ENCODE measurements at regions not wholly inside any gene's neighbourhood (a gene's known extent, or its start where the extent isn't known, plus 50 kb on each side); places are given as distances from the start of the nearest gene placed in this dataset.

DNA sequence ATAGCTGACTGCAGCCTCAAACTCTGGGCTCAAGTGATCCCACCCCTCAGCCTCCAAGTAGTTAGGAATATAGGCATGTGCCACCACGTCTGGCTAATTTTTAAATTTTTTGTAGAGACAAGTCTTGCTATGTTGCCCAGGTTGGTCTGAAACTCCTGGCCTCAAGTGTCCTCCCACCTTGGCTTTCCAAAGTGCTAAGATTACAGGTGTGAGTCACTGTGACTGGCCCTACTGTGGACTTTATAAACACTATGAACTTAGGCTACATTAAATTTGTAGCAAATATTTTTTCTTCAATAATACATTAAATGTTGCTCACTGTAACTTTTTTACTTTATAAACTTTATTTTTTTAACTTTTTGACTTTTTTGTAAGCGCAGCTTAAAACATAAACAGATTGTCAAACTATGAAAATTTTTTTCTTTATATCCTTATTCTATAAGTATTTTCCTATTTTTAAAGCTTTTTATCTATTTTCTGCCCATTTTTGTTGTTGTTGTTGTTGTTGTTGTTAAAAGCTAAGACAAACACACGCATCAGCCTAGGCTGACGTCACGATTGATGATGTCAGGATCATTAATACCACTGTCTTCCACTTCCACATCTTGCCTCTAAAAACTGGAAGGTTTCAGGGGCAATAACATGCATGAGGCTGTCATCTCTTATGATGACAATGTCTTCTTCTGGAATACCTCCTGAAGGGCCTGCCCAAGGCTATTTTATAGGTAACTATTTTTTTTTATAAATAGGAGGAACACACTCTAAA lies 204.2 kb downstream of the KLF5 start:
- CTCF ChIA-PET, result no interaction called here
- no peaks in the 10 kb centered on the region for H3K36me3 ChIP-seq (ENCODE audit: control insufficient read depth, insufficient read depth, low read length)
- no peaks in the 10 kb centered on the region for H3K27me3 ChIP-seq (ENCODE audit: control insufficient read depth, insufficient read depth, low read length)
- intact Hi-C loops (cut with micrococcal nuclease; ENCODE audit: unreplicated experiment), result no loop called here
- no peaks in the 10 kb centered on the region for H3K4me1 ChIP-seq (ENCODE audit: control insufficient read depth, insufficient read depth, low read length)
- no peak overlapping the region for H3K27ac ChIP-seq (ENCODE audit: low read length)
- BruUV-seq (replicated peaks), result no TSS peak
- no peaks in the 10 kb centered on the region for H3K9me3 ChIP-seq (ENCODE audit: control insufficient read depth, insufficient read depth, low read depth, low read length)
- POLR2A ChIA-PET, result no interaction called here
- H3K4me3 ChIP-seq (ENCODE audit: low read depth in 2 of 2, low read length in 2 of 2), result no peak overlapping the region
- in situ Hi-C loops (cut with HindIII; ENCODE audit: low pct_unique_long_range_greater_than_20kb, low sequenced_read_pairs), result no loop called here
- no peak for DNase-seq (ENCODE audit: low read depth, low spot score)
- TF ChIP-seq, protein P1, sequence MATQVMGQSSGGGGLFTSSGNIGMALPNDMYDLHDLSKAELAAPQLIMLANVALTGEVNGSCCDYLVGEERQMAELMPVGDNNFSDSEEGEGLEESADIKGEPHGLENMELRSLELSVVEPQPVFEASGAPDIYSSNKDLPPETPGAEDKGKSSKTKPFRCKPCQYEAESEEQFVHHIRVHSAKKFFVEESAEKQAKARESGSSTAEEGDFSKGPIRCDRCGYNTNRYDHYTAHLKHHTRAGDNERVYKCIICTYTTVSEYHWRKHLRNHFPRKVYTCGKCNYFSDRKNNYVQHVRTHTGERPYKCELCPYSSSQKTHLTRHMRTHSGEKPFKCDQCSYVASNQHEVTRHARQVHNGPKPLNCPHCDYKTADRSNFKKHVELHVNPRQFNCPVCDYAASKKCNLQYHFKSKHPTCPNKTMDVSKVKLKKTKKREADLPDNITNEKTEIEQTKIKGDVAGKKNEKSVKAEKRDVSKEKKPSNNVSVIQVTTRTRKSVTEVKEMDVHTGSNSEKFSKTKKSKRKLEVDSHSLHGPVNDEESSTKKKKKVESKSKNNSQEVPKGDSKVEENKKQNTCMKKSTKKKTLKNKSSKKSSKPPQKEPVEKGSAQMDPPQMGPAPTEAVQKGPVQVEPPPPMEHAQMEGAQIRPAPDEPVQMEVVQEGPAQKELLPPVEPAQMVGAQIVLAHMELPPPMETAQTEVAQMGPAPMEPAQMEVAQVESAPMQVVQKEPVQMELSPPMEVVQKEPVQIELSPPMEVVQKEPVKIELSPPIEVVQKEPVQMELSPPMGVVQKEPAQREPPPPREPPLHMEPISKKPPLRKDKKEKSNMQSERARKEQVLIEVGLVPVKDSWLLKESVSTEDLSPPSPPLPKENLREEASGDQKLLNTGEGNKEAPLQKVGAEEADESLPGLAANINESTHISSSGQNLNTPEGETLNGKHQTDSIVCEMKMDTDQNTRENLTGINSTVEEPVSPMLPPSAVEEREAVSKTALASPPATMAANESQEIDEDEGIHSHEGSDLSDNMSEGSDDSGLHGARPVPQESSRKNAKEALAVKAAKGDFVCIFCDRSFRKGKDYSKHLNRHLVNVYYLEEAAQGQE (IDR thresholded peaks at IDR 0.05; ENCODE audit: insufficient read depth in 1 of 2, low read depth in 2 of 2, low read length in 1 of 2), result no peak
- no peak for TF ChIP-seq POLR2AphosphoS5 (IDR thresholded peaks at IDR 0.05; ENCODE audit: low read depth, low read length)
- no peak for TF ChIP-seq SIN3A (IDR thresholded peaks at IDR 0.05; ENCODE audit: borderline replicate concordance, insufficient read depth, low read depth, low read length)
- no peak for TF ChIP-seq TCF7L2 (IDR thresholded peaks at IDR 0.05; ENCODE audit: low read depth, low read length)
- TF ChIP-seq, protein P2, sequence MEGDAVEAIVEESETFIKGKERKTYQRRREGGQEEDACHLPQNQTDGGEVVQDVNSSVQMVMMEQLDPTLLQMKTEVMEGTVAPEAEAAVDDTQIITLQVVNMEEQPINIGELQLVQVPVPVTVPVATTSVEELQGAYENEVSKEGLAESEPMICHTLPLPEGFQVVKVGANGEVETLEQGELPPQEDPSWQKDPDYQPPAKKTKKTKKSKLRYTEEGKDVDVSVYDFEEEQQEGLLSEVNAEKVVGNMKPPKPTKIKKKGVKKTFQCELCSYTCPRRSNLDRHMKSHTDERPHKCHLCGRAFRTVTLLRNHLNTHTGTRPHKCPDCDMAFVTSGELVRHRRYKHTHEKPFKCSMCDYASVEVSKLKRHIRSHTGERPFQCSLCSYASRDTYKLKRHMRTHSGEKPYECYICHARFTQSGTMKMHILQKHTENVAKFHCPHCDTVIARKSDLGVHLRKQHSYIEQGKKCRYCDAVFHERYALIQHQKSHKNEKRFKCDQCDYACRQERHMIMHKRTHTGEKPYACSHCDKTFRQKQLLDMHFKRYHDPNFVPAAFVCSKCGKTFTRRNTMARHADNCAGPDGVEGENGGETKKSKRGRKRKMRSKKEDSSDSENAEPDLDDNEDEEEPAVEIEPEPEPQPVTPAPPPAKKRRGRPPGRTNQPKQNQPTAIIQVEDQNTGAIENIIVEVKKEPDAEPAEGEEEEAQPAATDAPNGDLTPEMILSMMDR (IDR thresholded peaks at IDR 0.05), result no peak
- no peak for ATAC-seq

DNA sequence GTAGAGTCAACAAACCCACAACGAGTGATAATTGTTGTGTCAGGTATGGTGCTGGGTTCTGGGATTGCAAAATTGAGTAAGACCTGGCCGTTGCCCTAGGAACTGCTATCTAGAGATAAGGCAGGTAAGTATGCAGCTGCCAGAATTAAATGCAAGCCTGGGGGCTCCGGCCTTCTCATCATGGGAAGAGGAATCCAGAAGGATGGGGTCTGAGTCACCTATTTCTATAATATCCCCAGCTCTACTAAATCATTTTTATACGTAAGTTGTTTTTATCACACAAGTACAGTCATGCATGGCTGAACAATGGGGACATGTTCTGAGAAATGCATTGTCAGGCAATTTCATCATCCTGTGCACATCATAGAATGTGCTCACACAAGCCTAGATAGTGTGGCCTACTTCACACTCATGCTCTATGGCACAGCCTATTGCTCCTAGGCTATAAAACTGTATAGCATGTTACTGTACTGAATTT lies 203.0 kb downstream of the KLF5 start:
- intact Hi-C loops (cut with micrococcal nuclease; ENCODE audit: unreplicated experiment) (no loop called here), in situ Hi-C loops (cut with HindIII; ENCODE audit: low pct_unique_long_range_greater_than_20kb, low sequenced_read_pairs) (no loop called here)
- ChIA-PET POLR2A (no interaction called here), CTCF (no interaction called here)
- no peak overlapping the region for H3K4me3 ChIP-seq (ENCODE audit: low read depth in 2 of 2, low read length in 2 of 2)
- DNase-seq (ENCODE audit: low read depth, low spot score) (no peak), ATAC-seq (no peak)
- H3K4me1 ChIP-seq (ENCODE audit: control insufficient read depth, insufficient read depth, low read length), result no peaks in the 10 kb centered on the region
- BruUV-seq (replicated peaks), result no TSS peak
- H3K9me3 ChIP-seq (ENCODE audit: control insufficient read depth, insufficient read depth, low read depth, low read length), result no peaks in the 10 kb centered on the region
- no peaks in the 10 kb centered on the region for H3K27me3 ChIP-seq (ENCODE audit: control insufficient read depth, insufficient read depth, low read length)
- H3K27ac ChIP-seq (ENCODE audit: low read length), result no peak overlapping the region
- TF ChIP-seq, protein P1 (IDR thresholded peaks at IDR 0.05; ENCODE audit: insufficient read depth in 1 of 2, low read depth in 2 of 2, low read length in 1 of 2), result no peak
- no peak for TF ChIP-seq TCF7L2 (IDR thresholded peaks at IDR 0.05; ENCODE audit: low read depth, low read length)
- TF ChIP-seq, protein P2 (IDR thresholded peaks at IDR 0.05), result no peak
- no peak for TF ChIP-seq SIN3A (IDR thresholded peaks at IDR 0.05; ENCODE audit: borderline replicate concordance, insufficient read depth, low read depth, low read length)
- TF ChIP-seq POLR2AphosphoS5 (IDR thresholded peaks at IDR 0.05; ENCODE audit: low read depth, low read length), result no peak
- H3K36me3 ChIP-seq (ENCODE audit: control insufficient read depth, insufficient read depth, low read length), result no peaks in the 10 kb centered on the region
